Epithelial cell of esophagus (primary cell): ENCODE measurements at regions not wholly inside any gene's neighbourhood (a gene's known extent, or its start where the extent isn't known, plus 50 kb on each side); places are given as distances from the start of the nearest gene placed in this dataset.

ENCODE experiments used
- DNase-seq: peaks from one replicate; pipeline ENCODE4 v3.0.0; 2010; ENCODE audit warnings: low read depth
- H3K4me3 ChIP-seq: 2 replicates; pipeline ENCODE4 v1.5.1; 2011; ENCODE audit warnings: mild to moderate bottlenecking, low read length, control low read depth
- CTCF ChIP-seq: IDR thresholded peaks from 2 replicates; pipeline ENCODE4 v1.5.1; 2011; ENCODE audit warnings: low read depth, mild to moderate bottlenecking, low read length, control low read depth, inconsistent platforms; ENCODE audit not compliant: insufficient read depth; ENCODE audit errors: missing control alignments

GRCh38 chr1:188261849-188262248, 1433.1 kb downstream of the PLA2G4A start:
- H3K4me3 ChIP-seq: no peak overlapping the region
- no peak for DNase-seq
- TF ChIP-seq CTCF: no peak

GRCh38 chr1:188269956-188270355, 1441.2 kb downstream of the PLA2G4A start:
- no peak overlapping the region for H3K4me3 ChIP-seq
- no peak for DNase-seq
- no peak for TF ChIP-seq CTCF

GRCh38 chr1:188270497-188270896, 1441.7 kb downstream of the PLA2G4A start:
- H3K4me3 ChIP-seq: no peak overlapping the region
- no peak for DNase-seq
- TF ChIP-seq CTCF: no peak

- H3K4me3 ChIP-seq: no peak overlapping the region
- DNase-seq: no peak
- TF ChIP-seq CTCF: no peak
These were observed 1449.0 kb downstream of the PLA2G4A start for GRCh38 chr1:188277771-188278170.

- H3K4me3 ChIP-seq: no peak overlapping the region
- TF ChIP-seq CTCF: no peak
- no peak for DNase-seq
These were observed 1453.2 kb downstream of the PLA2G4A start for GRCh38 chr1:188281921-188282320.

GRCh38 chr1:188295157-188295556, 1466.4 kb downstream of the PLA2G4A start:
- TF ChIP-seq CTCF: no peak
- no peak overlapping the region for H3K4me3 ChIP-seq
- DNase-seq: no peak

- TF ChIP-seq CTCF: no peak
- DNase-seq: no peak
- H3K4me3 ChIP-seq: no peak overlapping the region
These were observed 1474.0 kb downstream of the PLA2G4A start for GRCh38 chr1:188302746-188303145.
